ENCODE measurements at regions not wholly inside any gene's neighbourhood (a gene's known extent, or its start where the extent isn't known, plus 50 kb on each side); places are given as distances from the start of the nearest gene placed in this dataset.

DNA sequence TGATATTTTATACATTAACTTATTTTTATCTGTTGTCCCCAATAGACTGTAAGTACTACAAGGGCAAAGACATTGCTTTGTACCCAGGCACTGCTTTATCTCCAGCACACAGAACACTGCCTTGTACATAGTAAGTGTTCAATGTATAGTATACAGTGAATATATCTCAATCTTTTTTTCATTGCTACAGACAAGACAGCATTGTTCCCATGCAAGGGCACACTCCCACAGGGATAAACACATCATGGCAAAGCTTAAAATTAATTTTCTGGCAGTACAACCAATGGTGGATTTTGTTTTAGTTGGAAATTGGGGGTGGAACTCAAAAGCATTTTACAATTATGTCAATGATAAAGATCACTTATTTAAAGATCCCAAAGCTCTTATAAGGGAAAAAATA lies 112.3 kb upstream of the EEA1 start:
- DNase-seq (ENCODE audit: extremely low read depth, low read depth) = no peak

DNA sequence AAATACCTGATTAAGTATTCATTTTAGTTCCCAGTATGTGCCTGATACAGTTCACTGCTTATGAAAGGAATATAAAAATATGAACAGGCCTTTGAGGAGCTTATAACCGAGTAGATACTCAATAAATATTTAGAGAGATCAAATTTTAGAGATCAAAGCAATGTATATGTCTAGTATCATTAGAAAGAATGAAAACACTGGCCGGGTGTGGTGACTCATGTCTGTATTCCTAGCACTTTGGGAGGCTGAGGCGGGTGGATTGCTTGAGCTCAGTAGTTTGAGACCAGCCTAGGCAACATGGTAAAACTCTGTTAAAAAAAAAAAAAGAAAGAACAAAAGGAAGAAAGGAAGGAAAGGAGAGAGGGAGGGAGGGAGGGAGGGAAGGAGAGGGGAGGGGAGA lies 113.2 kb upstream of the EEA1 start:
- DNase-seq (ENCODE audit: extremely low read depth, low read depth) = no peak

- no peak for DNase-seq (ENCODE audit: extremely low read depth, low read depth)
Observed at GRCh38 chr12:93042684-93043083, 113.6 kb upstream of the EEA1 start.

GRCh38 chr12:93043192-93043876 lies 114.2 kb upstream of the EEA1 start:
- no peak for DNase-seq (ENCODE audit: extremely low read depth, low read depth)

DNA sequence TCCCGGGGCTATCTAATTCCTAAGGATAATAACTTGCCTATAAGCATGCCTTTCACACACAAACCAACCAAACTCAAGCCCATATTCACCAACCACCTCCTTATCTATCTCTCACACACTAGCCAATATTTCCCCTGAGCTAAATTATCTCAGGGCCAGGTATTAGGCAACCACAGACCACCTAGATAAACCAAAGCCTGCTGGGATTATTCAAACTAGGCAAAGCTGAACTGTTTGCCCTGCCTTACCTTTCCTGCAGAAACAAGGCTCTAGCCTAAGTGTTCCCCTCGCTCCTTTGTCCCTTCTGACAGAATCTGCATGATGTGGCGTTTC lies 114.7 kb upstream of the EEA1 start:
- no peak for DNase-seq (ENCODE audit: extremely low read depth, low read depth)

DNA sequence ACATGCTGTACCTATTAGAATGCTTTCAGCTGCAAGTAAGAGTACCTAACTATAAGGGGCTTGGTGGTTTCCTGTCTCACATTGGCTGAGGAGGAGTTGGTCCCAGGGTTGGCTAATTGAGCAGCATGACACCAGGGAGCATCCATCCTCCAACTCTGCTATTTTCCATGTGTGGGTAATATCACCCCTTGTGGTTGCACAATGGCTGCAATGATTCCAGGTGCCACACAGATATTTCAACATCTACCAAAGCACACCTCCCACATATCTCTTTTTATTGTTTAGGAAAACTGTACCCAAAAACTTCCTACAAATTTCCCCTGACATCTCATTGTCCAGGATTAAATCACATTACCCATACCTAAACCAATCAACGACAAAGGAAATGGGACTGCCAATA lies 118.0 kb upstream of the EEA1 start:
- no peak for DNase-seq (ENCODE audit: extremely low read depth, low read depth)

DNA sequence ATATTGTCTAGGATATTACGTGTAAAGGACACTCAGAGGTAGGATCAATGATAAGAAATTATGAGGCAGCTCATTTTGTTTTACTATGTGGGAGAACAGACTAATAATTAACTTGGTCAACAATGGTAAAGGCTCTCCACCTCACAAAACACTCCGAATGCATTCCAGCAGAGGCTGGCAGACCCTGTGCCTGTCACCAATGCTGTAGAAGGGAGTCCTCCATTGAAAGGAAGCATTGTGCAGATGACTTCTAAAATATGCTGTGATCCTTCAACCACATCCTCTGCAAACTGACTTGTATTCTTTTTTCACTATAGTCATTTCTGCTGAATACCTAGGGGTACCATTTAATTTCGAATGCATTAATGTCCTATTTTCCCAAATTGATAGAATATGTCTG lies 119.6 kb upstream of the EEA1 start:
- no peak for DNase-seq (ENCODE audit: extremely low read depth, low read depth)

- DNase-seq (ENCODE audit: extremely low read depth, low read depth) = no peak
Observed at GRCh38 chr12:93050026-93050747, 121.1 kb upstream of the EEA1 start.

DNA sequence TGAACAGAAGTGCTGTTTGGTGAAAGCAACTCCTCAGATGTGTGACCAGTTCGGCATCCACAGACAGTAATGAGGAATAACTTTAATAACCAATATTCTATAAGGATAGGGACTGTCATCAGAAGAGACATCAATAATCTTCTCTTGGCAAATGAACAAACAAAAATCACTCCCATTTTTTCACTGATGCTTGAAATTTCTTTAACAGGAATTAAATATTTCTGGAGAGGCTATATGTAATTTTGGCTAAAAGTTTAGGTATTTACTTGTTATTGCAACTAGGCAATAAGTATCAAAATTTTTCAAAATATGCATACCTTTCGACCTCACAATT lies 121.6 kb upstream of the EEA1 start:
- DNase-seq (ENCODE audit: extremely low read depth, low read depth) = no peak

DNA sequence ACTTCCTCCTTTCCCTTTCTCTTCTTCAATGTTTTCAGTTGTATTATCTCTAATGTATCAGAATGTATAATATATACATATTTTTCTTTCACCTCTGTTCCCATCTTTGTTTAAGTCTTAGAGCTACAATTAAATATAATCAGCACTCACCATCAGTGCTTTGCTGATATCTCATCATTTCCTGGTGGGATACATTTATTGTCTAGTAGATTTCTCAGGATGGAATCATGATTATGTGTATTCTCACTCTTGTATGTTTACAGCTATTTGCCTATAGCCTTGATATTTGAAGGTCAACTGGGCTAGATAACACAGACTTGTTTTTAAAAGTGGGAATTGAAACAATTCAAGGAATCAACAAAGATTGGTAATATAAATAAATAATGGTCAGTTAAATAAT lies 124.9 kb upstream of the EEA1 start:
- DNase-seq (ENCODE audit: extremely low read depth, low read depth) = no peak

DNA sequence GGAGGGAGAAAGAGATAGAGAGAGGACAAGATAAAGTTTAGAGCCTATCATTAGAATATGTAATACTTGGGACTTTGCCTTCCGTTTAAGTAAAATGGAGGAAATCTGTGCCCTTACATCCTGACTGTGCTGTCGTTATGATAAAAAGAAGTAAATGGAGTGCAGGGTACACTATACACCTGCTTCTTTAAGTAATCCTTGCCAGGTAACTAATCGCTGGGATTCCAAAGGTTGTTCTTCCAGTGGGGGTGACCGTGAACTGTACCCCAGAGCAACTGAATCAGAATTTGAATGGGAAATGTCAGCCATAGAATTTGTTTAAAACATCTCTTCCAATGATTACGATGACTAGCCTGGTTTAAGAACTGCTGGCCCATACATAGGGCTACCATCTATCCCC lies 126.1 kb upstream of the EEA1 start:
- no peak for DNase-seq (ENCODE audit: extremely low read depth, low read depth)

DNA sequence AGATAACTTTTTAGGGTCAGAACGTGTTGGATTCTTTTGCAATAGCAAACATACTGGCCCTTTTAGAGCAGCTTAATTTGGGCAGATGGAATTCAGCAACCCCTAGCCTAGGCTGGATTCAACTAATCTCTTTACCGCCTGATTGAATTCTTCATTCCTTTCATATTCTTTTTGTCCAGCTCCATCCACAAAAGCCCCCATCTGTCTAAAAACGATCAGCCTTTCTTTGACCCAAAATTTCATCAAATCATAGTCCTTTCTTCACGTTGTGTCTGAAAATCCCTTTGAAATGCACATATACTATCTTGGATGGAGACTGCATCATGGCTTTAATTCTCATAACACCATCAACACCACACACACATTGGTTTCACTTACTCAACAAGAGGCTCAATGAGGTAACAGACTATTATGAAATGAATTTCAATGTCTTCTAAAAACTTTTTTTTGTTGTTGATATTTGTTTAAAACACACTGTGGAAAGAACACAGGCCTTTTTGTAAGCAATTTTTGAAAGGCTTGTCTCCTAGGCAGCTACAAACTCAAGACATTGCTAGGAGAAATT lies 128.0 kb upstream of the EEA1 start:
- no peak for DNase-seq (ENCODE audit: extremely low read depth, low read depth)

DNA sequence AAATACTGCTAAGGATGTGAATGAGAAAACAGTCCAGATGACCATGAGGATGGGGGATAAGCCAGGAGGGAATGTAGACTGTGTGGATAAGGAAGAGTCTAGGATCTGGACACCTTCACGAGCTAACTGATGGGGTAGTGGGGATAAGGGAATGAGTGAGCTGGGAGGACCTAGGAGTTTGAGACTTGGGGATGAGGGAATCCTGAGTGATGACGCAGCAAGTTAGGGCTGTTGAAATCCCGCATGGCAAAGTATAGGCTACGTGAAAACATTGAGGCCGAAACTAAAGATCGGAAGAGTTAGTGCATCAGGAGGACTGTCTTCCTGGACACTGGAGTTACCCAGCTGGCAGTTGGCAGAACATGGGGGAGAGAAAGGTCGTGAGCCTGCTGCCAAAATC lies 129.2 kb upstream of the EEA1 start:
- no peak for DNase-seq (ENCODE audit: extremely low read depth, low read depth)

DNA sequence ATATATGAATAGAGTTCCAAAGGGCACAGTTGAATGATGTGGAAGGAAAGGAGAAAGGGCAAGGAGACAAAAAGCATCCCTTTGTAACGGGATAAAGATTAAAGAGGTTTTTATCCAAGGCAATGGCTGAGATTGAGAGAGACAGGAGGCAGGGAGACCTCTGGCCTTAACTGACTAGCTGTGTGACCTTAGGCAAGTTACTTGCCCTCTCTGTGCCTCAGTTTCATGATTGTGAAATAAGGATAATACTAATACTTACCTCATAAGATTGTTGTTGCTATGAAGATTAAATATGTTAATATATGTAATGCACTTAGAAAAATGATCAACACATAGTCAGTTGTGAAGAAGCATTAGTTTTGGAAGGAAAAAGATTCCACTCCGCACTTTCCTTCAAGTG lies 130.2 kb upstream of the EEA1 start:
- DNase-seq (ENCODE audit: extremely low read depth, low read depth) = no peak

- no peak for DNase-seq (ENCODE audit: extremely low read depth, low read depth)
Observed at GRCh38 chr12:93059925-93060665, 131.0 kb upstream of the EEA1 start.

- no peak for DNase-seq (ENCODE audit: extremely low read depth, low read depth)
Observed at GRCh38 chr12:93060666-93061472, 131.8 kb upstream of the EEA1 start.

- DNase-seq (ENCODE audit: extremely low read depth, low read depth) = no peak
Observed at GRCh38 chr12:93061473-93062419, 132.7 kb upstream of the EEA1 start.

DNA sequence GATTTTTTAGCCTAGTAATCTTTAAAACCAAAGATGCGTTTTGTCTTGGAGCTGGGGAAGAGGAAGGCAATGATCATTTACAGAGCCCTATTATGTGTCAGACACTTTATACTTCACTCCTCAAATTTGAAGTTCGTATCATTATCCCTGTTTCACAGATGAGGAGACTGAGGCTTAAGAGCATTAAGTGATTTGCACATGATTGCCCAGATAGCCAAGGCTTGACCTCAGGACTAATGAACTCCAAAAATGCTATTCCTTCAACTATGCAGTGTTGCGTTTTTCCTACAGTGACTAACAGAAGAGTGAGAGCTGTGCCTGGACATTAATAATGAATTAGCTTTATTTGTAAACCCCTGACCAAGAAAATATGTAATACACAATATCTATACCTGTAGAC lies 136.8 kb upstream of the EEA1 start:
- DNase-seq (ENCODE audit: extremely low read depth, low read depth) = no peak

DNA sequence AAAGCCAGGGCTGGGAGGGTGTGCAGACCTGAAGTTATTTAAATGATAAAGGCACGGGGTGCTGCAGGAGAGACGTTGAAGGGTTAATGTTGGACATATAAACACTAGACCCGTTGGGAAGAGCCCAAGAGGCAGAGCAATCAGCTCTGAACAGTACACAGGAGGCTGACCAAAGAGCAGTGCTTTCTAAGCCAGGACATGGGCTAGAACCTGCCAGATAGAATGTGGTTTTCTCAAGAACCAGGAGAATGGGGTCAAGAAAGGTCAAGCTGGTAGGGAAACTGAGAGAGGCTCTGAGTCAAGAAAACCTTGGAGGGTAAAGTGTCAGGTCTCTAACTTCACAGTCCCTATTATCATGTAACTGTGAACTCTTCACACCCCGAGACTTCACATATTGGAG lies 143.2 kb upstream of the EEA1 start:
- no peak for DNase-seq (ENCODE audit: extremely low read depth, low read depth)

DNA sequence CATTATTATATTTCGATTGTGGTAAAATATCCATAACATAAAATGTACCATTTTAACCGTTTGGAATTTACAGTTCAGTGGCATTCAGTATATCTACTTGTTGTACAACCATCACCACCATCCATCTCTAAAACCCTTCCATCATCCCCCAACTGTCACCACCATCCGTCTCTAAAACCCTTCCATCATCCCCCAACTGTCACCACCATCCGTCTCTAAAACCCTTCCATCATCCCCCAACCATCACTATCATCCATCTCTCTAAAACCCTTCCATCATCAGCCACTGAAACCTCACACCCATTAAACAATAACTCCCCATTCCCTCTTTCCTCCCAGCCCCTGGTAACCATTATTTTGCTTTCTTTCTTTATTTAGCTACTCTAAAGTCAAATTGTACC lies 144.2 kb upstream of the EEA1 start:
- no peak for DNase-seq (ENCODE audit: extremely low read depth, low read depth)
